ENCODE measurements at regions not wholly inside any gene's neighbourhood (a gene's known extent, or its start where the extent isn't known, plus 50 kb on each side); places are given as distances from the start of the nearest gene placed in this dataset.
"Not testable (repeated sequence)": the region's sequence is repeated elsewhere in the genome, so short reads cannot be mapped to it uniquely, and the experiment has no call there.

GRCh38 chr10:22810643-22811465, 96.5 kb upstream of the PIP4K2A start:
- TF ChIP-seq CTCF (IDR thresholded peaks at IDR 0.05), result no peak
- TF ChIP-seq POLR2A (IDR thresholded peaks at IDR 0.05), result no peak
- DNase-seq, result no peak
- no peaks in the 10 kb centered on the region for H3K9me3 ChIP-seq
- H3K4me1 ChIP-seq, result no peaks in the 10 kb centered on the region
- intact Hi-C loops (cut with DNase I; ENCODE audit: low total_unique reads), result no loop called here
- H3K36me3 ChIP-seq, result no peaks in the 10 kb centered on the region
- H3K27me3 ChIP-seq, result no peaks in the 10 kb centered on the region
- no peak overlapping the region for H3K4me3 ChIP-seq
- no peak overlapping the region for H3K27ac ChIP-seq

GRCh38 chr10:22807238-22807637, 92.9 kb upstream of the PIP4K2A start:
- Histone ChIP-seq H3K27me3 (no peaks in the 10 kb centered on the region), H3K36me3 (no peaks in the 10 kb centered on the region), H3K4me3 (no peak overlapping the region), H3K27ac (no peak overlapping the region), H3K9me3 (no peaks in the 10 kb centered on the region), H3K4me1 (no peaks in the 10 kb centered on the region)
- TF ChIP-seq CTCF (IDR thresholded peaks at IDR 0.05), result no peak
- TF ChIP-seq POLR2A (IDR thresholded peaks at IDR 0.05), result no peak
- DNase-seq, result no peak
- intact Hi-C loops (cut with DNase I; ENCODE audit: low total_unique reads), result no loop called here

GRCh38 chr10:22805304-22805703, 90.9 kb upstream of the PIP4K2A start:
- no peak overlapping the region for H3K27ac ChIP-seq
- intact Hi-C loops (cut with DNase I; ENCODE audit: low total_unique reads), result no loop called here
- no peaks in the 10 kb centered on the region for H3K9me3 ChIP-seq
- no peak overlapping the region for H3K4me3 ChIP-seq
- TF ChIP-seq CTCF (IDR thresholded peaks at IDR 0.05), result no peak
- TF ChIP-seq POLR2A (IDR thresholded peaks at IDR 0.05), result no peak
- H3K36me3 ChIP-seq, result no peaks in the 10 kb centered on the region
- no peak for DNase-seq
- no peaks in the 10 kb centered on the region for H3K27me3 ChIP-seq
- H3K4me1 ChIP-seq, result no peaks in the 10 kb centered on the region

- DNase-seq, result no peak
- no peaks in the 10 kb centered on the region for H3K9me3 ChIP-seq
- H3K4me1 ChIP-seq, result no peaks in the 10 kb centered on the region
- TF ChIP-seq CTCF (IDR thresholded peaks at IDR 0.05), result no peak
- no peak for TF ChIP-seq POLR2A (IDR thresholded peaks at IDR 0.05)
- no peak overlapping the region for H3K27ac ChIP-seq
- H3K36me3 ChIP-seq, result no peaks in the 10 kb centered on the region
- intact Hi-C loops (cut with DNase I; ENCODE audit: low total_unique reads), result no loop called here
- no peak overlapping the region for H3K4me3 ChIP-seq
- H3K27me3 ChIP-seq, result no peaks in the 10 kb centered on the region
Observed at GRCh38 chr10:22803261-22803885, 89.0 kb upstream of the PIP4K2A start.

DNA sequence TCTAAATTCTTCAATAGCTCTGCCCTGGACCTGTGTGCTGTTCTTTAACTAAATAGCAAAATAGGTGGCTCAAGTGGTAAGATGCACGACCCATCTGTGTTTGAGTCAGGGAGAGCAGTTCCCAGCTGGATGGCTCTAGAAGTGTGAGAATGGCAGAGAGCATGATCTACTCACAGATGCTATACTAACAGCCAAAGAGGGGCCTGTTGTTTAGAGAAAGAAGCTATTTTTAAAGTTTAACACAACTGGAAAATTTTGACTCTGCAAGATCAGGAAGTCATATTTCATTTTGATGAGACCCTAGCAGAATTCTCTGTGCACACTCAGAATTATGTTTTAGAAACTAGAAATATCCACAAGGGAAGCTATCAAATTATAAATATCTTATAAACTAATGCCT, 87.4 kb upstream of the PIP4K2A start:
- no peak for TF ChIP-seq POLR2A (IDR thresholded peaks at IDR 0.05)
- no peak for TF ChIP-seq CTCF (IDR thresholded peaks at IDR 0.05)
- Histone ChIP-seq H3K4me3 (no peak overlapping the region), H3K4me1 (no peaks in the 10 kb centered on the region), H3K36me3 (no peaks in the 10 kb centered on the region), H3K27ac (no peak overlapping the region), H3K27me3 (no peaks in the 10 kb centered on the region), H3K9me3 (no peaks in the 10 kb centered on the region)
- no peak for DNase-seq
- intact Hi-C loops (cut with DNase I; ENCODE audit: low total_unique reads), result no loop called here

DNA sequence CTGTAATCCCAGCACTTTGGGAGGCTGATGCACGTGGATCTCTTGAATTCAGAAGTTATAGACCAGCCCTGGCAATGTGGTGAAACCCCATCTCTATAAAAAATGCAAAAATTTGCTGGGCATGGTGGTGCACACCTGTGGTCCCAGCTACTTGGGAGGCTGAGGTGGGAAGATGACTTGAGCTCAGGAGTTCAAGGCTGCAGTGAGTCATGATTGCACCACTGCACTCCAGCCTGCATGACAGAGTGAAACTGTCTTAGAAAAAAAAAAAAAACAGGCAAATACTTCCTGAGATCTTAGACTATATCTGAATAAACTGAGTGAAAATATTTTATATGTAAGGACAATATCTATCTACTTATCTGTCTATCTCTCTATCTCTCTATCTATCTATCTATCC, 83.4 kb upstream of the PIP4K2A start:
- H3K36me3 ChIP-seq; H3K4me3 ChIP-seq; H3K4me1 ChIP-seq; intact Hi-C loops (cut with DNase I; ENCODE audit: low total_unique reads); H3K9me3 ChIP-seq; DNase-seq; H3K27me3 ChIP-seq; H3K27ac ChIP-seq: not testable (repeated sequence)

All from uterus (tissue), 3 donors.